K562 (cell line): ENCODE measurements at regions not wholly inside any gene's neighbourhood (a gene's known extent, or its start where the extent isn't known, plus 50 kb on each side); places are given as distances from the start of the nearest gene placed in this dataset.

Experiments used
- ATAC-seq: fragments of 200-7000 bp; cut with Tn5 transposase; 3 replicates; pipeline ENCODE4 v1.9.1; 2020; ENCODE audit warnings: moderate library complexity
- BruUV-seq: library from RNA; stranded (reverse); fragments of 400-500 nt; replicated peaks from 2 replicates; lab custom pipeline; 2021; lab: Mats Ljungman, UMichigan
- CTCF ChIA-PET: fragments of 300-600 bp; formaldehyde crosslinking; extraction: SDS; loops from one replicate; lab custom pipeline; 2021; ENCODE audit warnings: low intra/inter-chr PET ratio; lab: Yijun Ruan, JAX
- POLR2A ChIA-PET: fragments of 300-600, 350-650 bp; sonication (Branson Sonifier 250); formaldehyde crosslinking; extraction: SDS; loops from one replicate; lab custom pipeline; 2021; ENCODE audit warnings: antibody characterized with exemption, inconsistent platforms; lab: Yijun Ruan, JAX
- DNase-seq, 4 experiments: peaks; one replicate each; pipeline versions ENCODE4 v3.0.0 to v3.0.0-alpha.2; 2011 to 2018; ENCODE audit warnings: low spot score in 3 of 4, mixed read lengths in 3 of 4; ENCODE audit errors: extremely low read depth in 1 of 4
- FAIRE-seq: peaks from 2 replicates; lab custom pipeline; 2011; peaks lifted over from hg19 to GRCh38; lab: Jason Lieb, UNC
- H2AFZ ChIP-seq: 2 replicates; pipeline ENCODE4 v1.6.0; 2011; ENCODE audit warnings: low read depth, low read length, control low read depth, inconsistent platforms
- H3K27ac ChIP-seq: fragments of 200-600 bp; 3 replicates; pipeline ENCODE4 v1.8.0; 2011; ENCODE audit warnings: low read depth, mild to moderate bottlenecking, control low read depth, inconsistent platforms, low read length, moderate library complexity, mixed read lengths; ENCODE audit errors: extremely low read depth
- H3K27me3 ChIP-seq, 2 experiments: fragments of 300-600 bp in 1 of 2; 2 replicates in 1 of 2; 3 replicates in 1 of 2; pipeline versions ENCODE4 v1.6.0 to v1.8.0; 2011; ENCODE audit warnings: inconsistent platforms in 2 of 2, low read length in 2 of 2, mild to moderate bottlenecking in 1 of 2, mixed read lengths in 1 of 2, moderate library complexity in 1 of 2; ENCODE audit not compliant: control insufficient read depth in 2 of 2, insufficient read depth in 2 of 2
- H3K36me3 ChIP-seq: fragments of 300-600 bp; 3 replicates; pipeline ENCODE4 v1.8.0; 2011; ENCODE audit warnings: mild to moderate bottlenecking, low read length, inconsistent platforms; ENCODE audit not compliant: control insufficient read depth, insufficient read depth
- H3K4me1 ChIP-seq, 2 experiments: fragments of 200-600 bp in 1 of 2; replicated peaks in 1 of 2; 2 replicates in 1 of 2; 3 replicates in 1 of 2; pipeline versions ENCODE4 v1.5.1 to v1.8.0; 2011; ENCODE audit warnings: inconsistent platforms in 2 of 2, low read length in 2 of 2, mild to moderate bottlenecking in 1 of 2, mixed read lengths in 1 of 2, moderate library complexity in 1 of 2; ENCODE audit not compliant: control insufficient read depth in 2 of 2, insufficient read depth in 2 of 2
- H3K4me2 ChIP-seq: 2 replicates; pipeline ENCODE4 v1.6.1; 2011; ENCODE audit warnings: low read length, control low read depth, inconsistent platforms, mixed read lengths; ENCODE audit not compliant: insufficient read depth
- H3K4me3 ChIP-seq: fragments of 200-600 bp; sonication (generic), shearing (Covaris generic); 2 replicates; pipeline ENCODE4 v1.5.1; 2016; ENCODE audit warnings: control low read depth, inconsistent platforms
- H3K79me2 ChIP-seq: fragments of 200-600 bp; 3 replicates; pipeline ENCODE4 v1.8.0; 2011; ENCODE audit warnings: low read length, inconsistent platforms; ENCODE audit not compliant: control insufficient read depth, insufficient read depth
- H3K9ac ChIP-seq, 2 experiments: 2 replicates each; pipeline versions ENCODE4 v1.6.0 to v1.6.1; 2011; ENCODE audit warnings: low read depth in 2 of 2, low read length in 2 of 2, control low read depth in 1 of 2, inconsistent platforms in 1 of 2, mild to moderate bottlenecking in 1 of 2, mixed read lengths in 1 of 2; ENCODE audit not compliant: insufficient read depth in 1 of 2
- H3K9me1 ChIP-seq: one replicate; pipeline ENCODE4 v1.6.0; 2011; ENCODE audit warnings: inconsistent platforms, mild to moderate bottlenecking, low read length, moderate library complexity; ENCODE audit not compliant: control insufficient read depth, insufficient read depth
- H3K9me3 ChIP-seq: replicated peaks from 2 replicates; pipeline ENCODE4 v1.5.1; 2011; ENCODE audit warnings: low read depth, low read length, inconsistent platforms; ENCODE audit not compliant: control insufficient read depth, insufficient read depth
- H4K20me1 ChIP-seq: replicated peaks from 2 replicates; pipeline ENCODE4 v1.6.1; 2011; ENCODE audit warnings: low read length, inconsistent platforms, mixed read lengths; ENCODE audit not compliant: control insufficient read depth, insufficient read depth
- BRCA1 ChIP-seq, 2 experiments: fragments of 450-650 bp in 1 of 2; sonication (generic) in 1 of 2; formaldehyde crosslinking in 1 of 2; IDR thresholded peaks; 2 replicates each; pipeline versions ENCODE4 v1.5.0 to v1.6.1; 2017 to 2020; ENCODE audit warnings: mild to moderate bottlenecking in 1 of 2, missing genetic modification reagents in 1 of 2
- CHD4 ChIP-seq: fragments of 200-600 bp; sonication (generic); IDR thresholded peaks from 3 replicates; pipeline ENCODE4 v1.6.1; 2012; ENCODE audit warnings: low read depth, mild to moderate bottlenecking, mixed read lengths, low read length, inconsistent platforms; ENCODE audit not compliant: insufficient read depth, insufficient replicate concordance, poor library complexity, severe bottlenecking
- CREM ChIP-seq: IDR thresholded peaks from 2 replicates; pipeline ENCODE4 v1.6.1; 2014; ENCODE audit warnings: antibody characterized with exemption, low read depth
- POLR2A ChIP-seq: fragments of 450-650 bp; conservative IDR thresholded peaks from 2 replicates; pipeline ENCODE4 v1.6.1; 2016
- POLR2B ChIP-seq: fragments of 450-650 bp; IDR thresholded peaks from 2 replicates; pipeline ENCODE4 v1.6.1; 2018; ENCODE audit warnings: low read depth; ENCODE audit not compliant: partially characterized antibody
- PURB ChIP-seq: sonication (generic); formaldehyde crosslinking; IDR thresholded peaks from 2 replicates; pipeline ENCODE4 v1.9.0; 2021; ENCODE audit warnings: low read depth, mild to moderate bottlenecking, missing genetic modification reagents
- SMARCA5 ChIP-seq: fragments of 450-650 bp; IDR thresholded peaks from 2 replicates; pipeline ENCODE4 v1.6.1; 2016
- SMARCE1 ChIP-seq: fragments of 450-650 bp; IDR thresholded peaks from 2 replicates; pipeline ENCODE4 v1.7.1; 2016; ENCODE audit warnings: mild to moderate bottlenecking
- SP1 ChIP-seq: sonication (generic); formaldehyde crosslinking; IDR thresholded peaks from 2 replicates; pipeline ENCODE4 v1.8.1; 2022; ENCODE audit warnings: mild to moderate bottlenecking, missing genetic modification reagents
- ZBTB7A ChIP-seq: IDR thresholded peaks from 2 replicates; pipeline ENCODE4 v1.6.1; 2011; ENCODE audit warnings: low read depth, mild to moderate bottlenecking, low read length, moderate library complexity, borderline replicate concordance; ENCODE audit not compliant: control insufficient read depth
- ZFP30 ChIP-seq: fragments of 250-450 bp; sonication (Bioruptor Pico); IDR thresholded peaks from 2 replicates; pipeline ENCODE4 v1.8.0; 2022; ENCODE audit warnings: moderate library complexity, mild to moderate bottlenecking, inconsistent platforms, borderline replicate concordance
- ZNF174 ChIP-seq: fragments of 250-450 bp; sonication (Bioruptor Pico); IDR thresholded peaks from 2 replicates; pipeline ENCODE4 v1.4.0; 2020; ENCODE audit warnings: mild to moderate bottlenecking
- WGBS: fragments of 100-300 bp; shearing (Covaris generic); methylation state at CpG from one replicate; pipeline ENCODE4 v1.1.6; 2016; ENCODE audit warnings: low coverage, mixed read lengths; ENCODE audit not compliant: insufficient coverage; ENCODE audit errors: missing lambda C conversion rate; 5-methylcytosine and 5-hydroxymethylcytosine counted together
- in situ Hi-C: fragments of 300-500 bp; cut with MboI; formaldehyde crosslinking; loops from 4 replicates; pipeline ENCODE4 v1.15.0; 2018; ENCODE audit warnings: inconsistent platforms, mixed read lengths
- intact Hi-C: fragments of 100-400 bp; cut with micrococcal nuclease; formaldehyde crosslinking; loops from 2 replicates; pipeline ENCODE4 v1.14.2; 2022
- TF ChIP-seq, protein P1 (sequence below): fragments of 250-450 bp; sonication (Bioruptor Pico); IDR thresholded peaks from 2 replicates; pipeline ENCODE4 v1.5.0; 2021; ENCODE audit warnings: mild to moderate bottlenecking, moderate library complexity
- TF ChIP-seq, protein P2 (sequence below): fragments of 250-450 bp; sonication (Bioruptor Pico); IDR thresholded peaks from 2 replicates; pipeline ENCODE4 v1.5.0; 2021
- TF ChIP-seq, protein P3 (sequence below): fragments of 450-650 bp; IDR thresholded peaks from 2 replicates; pipeline ENCODE4 v1.6.1; 2016; ENCODE audit warnings: borderline replicate concordance

DNA sequence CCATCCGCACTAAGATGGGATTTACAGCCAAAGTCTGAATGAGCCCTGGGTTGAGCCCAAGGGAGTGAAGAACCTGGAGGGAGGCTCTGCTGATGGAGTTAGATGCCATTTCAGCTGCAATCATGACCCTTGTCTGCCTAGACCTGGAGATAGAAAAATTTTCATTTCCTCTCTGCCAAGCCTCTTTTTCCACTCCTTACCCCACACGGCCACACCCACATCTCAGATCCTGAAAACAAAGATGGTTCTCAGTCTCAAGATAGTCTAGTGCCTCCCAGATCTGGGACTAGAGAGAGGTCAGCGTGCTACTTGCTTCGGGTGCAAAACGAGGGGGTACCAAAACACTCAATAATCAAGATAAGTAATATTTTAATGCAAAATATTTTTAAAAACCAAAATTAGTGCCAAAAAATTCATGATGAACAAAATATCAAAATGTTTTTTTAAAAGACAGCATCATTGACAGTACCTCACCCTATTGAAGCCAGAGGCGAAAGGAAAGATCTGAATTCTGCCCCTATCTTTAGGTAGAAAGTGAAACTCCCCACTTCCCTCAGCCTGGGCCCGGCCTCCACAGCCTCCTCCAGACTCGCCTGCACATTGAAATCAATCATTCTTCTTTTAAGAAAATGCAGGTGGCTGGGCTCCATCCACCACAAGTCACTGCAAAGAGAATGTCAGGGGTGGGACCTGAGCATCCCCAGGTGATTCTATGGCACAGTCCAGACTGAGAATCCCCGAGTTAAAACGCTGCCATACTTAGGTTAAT lies 57.8 kb upstream of the GPR45 start (continued):
- TF ChIP-seq, protein P1, sequence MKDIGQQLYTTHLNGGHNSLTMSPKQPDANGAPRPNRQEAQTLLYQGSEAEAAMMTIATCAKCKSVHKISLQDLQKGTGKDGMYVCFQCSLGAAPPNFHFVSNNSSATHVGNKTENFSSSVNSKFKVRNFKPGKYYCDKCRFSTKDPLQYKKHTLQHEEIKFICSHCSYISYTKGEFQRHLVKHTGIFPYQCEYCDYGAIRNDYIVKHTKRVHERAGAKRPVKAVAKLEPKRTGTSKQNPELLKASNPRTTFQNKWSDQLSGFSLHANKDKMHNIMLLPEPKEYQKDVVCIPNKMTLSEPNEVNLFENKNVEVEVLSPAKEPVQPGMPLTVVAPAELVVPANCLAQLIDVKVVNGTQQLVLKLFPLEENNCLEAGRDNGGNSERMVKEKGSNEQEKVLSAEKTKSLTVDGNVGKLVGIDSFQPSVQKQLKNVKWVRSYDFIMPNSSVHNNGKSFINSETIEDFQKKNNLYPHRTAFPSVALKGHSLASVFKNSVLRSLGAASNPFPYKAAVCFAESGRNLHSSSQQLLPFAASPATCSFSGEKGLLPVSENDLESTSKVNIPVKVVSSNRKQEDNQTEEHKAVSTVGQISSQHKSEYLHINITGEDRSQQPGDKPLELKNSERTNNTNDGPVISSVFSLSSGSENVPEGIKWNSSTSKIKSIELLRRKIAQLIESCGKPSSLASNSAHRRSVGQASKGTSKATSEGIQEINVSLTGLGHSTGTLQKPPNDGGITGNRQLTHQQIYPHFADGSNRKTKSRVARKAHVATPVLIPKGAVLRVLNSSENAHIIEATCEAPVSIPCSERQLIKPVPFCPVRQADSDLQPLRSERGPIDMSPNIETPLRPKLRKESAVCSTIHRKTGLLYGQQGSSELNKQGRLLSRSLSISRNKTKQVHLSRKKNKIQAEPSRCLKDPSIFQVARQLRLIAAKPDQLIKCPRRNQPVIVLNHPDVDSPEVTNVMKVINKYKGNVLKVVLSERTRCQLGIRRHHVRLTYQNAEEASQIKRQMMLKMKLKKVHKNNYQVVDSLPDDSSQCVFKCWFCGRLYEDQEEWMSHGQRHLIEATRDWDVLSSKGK (CRISPR knock-in tag): no peak
- no peak for TF ChIP-seq ZNF174 (CRISPR knock-in tag)
- TF ChIP-seq CREM: no peak
- TF ChIP-seq SP1 (CRISPR knock-in tag): no peak
- TF ChIP-seq BRCA1 (IDR thresholded peaks at IDR 0.05): no peak
- no peak for TF ChIP-seq BRCA1 (CRISPR knock-in tag; IDR thresholded peaks at IDR 0.05)

DNA sequence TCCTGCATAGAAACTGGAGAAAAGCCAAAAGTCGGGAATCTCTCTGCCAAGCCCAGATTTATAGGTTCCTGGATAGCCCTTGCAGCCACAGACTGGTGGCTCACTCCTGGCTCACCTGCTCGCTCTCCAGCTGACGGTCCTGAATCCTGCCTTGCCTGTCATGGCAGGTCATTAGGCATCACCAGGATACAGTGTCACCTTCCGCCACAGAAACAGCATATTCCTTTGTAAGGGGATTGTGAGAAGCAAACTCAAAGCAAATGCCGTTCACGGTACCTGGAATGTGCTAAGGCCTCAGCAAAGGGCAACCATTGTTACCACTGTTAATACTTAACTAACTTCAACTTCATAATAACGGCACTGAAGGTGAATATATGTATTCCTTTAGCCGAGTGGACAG lies 57.1 kb upstream of the GPR45 start:
- ATAC-seq (no peak), FAIRE-seq (no peak), DNase-seq (no peak)
- 3% methylated on average over 8 of the region's 8 CpGs for WGBS
- peaks cover 21 to 51% of the 10 kb centered on the region in 2 experiments; a peak in 4 of 5 replicates for H3K27me3 ChIP-seq
- H3K9ac ChIP-seq: no peak overlapping the region
- ChIA-PET POLR2A (no interaction called here), CTCF (no interaction called here)
- 0 out of 5 replicates have a peak, but pooled peaks cover 0 to 2% of the 10 kb centered on the region in 2 experiments for H3K4me1 ChIP-seq
- H3K9me3 ChIP-seq: no peaks in the 10 kb centered on the region
- H3K79me2 ChIP-seq: no peaks in the 10 kb centered on the region
- intact Hi-C loops: no loop called here
- no peaks in the 10 kb centered on the region for H4K20me1 ChIP-seq
- H3K9me1 ChIP-seq: peaks cover 3% of the 10 kb centered on the region
- no peak overlapping the region for H3K4me2 ChIP-seq
- H3K36me3 ChIP-seq: no peaks in the 10 kb centered on the region
- no peak overlapping the region for H3K27ac ChIP-seq
- H3K4me3 ChIP-seq: no peak overlapping the region
- no TSS peak for BruUV-seq
- in situ Hi-C loops: no loop called here
- no peak overlapping the region for H2AFZ ChIP-seq
- TF ChIP-seq POLR2B (no peak), SMARCE1 (no peak), ZBTB7A (no peak), PURB (CRISPR knock-in tag) (no peak), CHD4 (no peak), ZFP30 (CRISPR knock-in tag) (no peak), SMARCA5 (no peak), POLR2A (no peak)
- TF ChIP-seq, protein P2, sequence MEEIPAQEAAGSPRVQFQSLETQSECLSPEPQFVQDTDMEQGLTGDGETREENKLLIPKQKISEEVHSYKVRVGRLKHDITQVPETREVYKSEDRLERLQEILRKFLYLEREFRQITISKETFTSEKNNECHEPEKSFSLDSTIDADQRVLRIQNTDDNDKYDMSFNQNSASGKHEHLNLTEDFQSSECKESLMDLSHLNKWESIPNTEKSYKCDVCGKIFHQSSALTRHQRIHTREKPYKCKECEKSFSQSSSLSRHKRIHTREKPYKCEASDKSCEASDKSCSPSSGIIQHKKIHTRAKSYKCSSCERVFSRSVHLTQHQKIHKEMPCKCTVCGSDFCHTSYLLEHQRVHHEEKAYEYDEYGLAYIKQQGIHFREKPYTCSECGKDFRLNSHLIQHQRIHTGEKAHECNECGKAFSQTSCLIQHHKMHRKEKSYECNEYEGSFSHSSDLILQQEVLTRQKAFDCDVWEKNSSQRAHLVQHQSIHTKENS: no peak
- TF ChIP-seq, protein P3, sequence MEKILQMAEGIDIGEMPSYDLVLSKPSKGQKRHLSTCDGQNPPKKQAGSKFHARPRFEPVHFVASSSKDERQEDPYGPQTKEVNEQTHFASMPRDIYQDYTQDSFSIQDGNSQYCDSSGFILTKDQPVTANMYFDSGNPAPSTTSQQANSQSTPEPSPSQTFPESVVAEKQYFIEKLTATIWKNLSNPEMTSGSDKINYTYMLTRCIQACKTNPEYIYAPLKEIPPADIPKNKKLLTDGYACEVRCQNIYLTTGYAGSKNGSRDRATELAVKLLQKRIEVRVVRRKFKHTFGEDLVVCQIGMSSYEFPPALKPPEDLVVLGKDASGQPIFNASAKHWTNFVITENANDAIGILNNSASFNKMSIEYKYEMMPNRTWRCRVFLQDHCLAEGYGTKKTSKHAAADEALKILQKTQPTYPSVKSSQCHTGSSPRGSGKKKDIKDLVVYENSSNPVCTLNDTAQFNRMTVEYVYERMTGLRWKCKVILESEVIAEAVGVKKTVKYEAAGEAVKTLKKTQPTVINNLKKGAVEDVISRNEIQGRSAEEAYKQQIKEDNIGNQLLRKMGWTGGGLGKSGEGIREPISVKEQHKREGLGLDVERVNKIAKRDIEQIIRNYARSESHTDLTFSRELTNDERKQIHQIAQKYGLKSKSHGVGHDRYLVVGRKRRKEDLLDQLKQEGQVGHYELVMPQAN: no peak
